SK-N-SH treated with all-trans-retinoic acid at 6 μM for 48 hours (cell line): ENCODE measurements at regions not wholly inside any gene's neighbourhood (a gene's known extent, or its start where the extent isn't known, plus 50 kb on each side); places are given as distances from the start of the nearest gene placed in this dataset.

Experiments used
- ATAC-seq: fragments of 200-7000 bp; cut with Tn5 transposase; 3 replicates; pipeline ENCODE4 v1.9.1; 2020; ENCODE audit warnings: mild to moderate bottlenecking, moderate library complexity
- ARNTL ChIP-seq: fragments of 450-650 bp; formaldehyde crosslinking; IDR thresholded peaks from 2 replicates; pipeline ENCODE4 v1.5.0; 2020; ENCODE audit warnings: low read depth, mild to moderate bottlenecking, moderate library complexity, borderline replicate concordance
- BACH2 ChIP-seq: fragments of 250-450 bp; sonication (Bioruptor Pico); IDR thresholded peaks from 2 replicates; pipeline ENCODE4 v1.9.0; 2021; ENCODE audit warnings: mild to moderate bottlenecking, borderline replicate concordance
- CREB5 ChIP-seq: fragments of 250-450 bp; sonication (Bioruptor Pico); IDR thresholded peaks from 2 replicates; pipeline ENCODE4 v1.5.1; 2020; ENCODE audit warnings: low read depth, mild to moderate bottlenecking, moderate library complexity
- CSDC2 ChIP-seq: fragments of 250-450 bp; sonication (Bioruptor Pico); IDR thresholded peaks from 2 replicates; pipeline ENCODE4 v1.5.0; 2020; ENCODE audit warnings: mild to moderate bottlenecking, moderate library complexity
- CSRNP3 ChIP-seq: fragments of 250-450 bp; sonication (Bioruptor Pico); IDR thresholded peaks from 2 replicates; pipeline ENCODE4 v1.5.1; 2021; ENCODE audit warnings: mild to moderate bottlenecking, moderate library complexity
- ESRRG ChIP-seq: fragments of 250-450 bp; sonication (Bioruptor Pico); IDR thresholded peaks from 2 replicates; pipeline ENCODE4 v1.6.1; 2021; ENCODE audit warnings: mild to moderate bottlenecking
- GLIS3 ChIP-seq: fragments of 250-450 bp; sonication (Bioruptor Pico); IDR thresholded peaks from 2 replicates; pipeline ENCODE4 v1.5.0; 2020; ENCODE audit warnings: mild to moderate bottlenecking, moderate library complexity
- ISL1 ChIP-seq: fragments of 250-450 bp; sonication (Bioruptor Pico); IDR thresholded peaks from 2 replicates; pipeline ENCODE4 v2.1.2; 2022; ENCODE audit warnings: mild to moderate bottlenecking, moderate library complexity
- OSR1 ChIP-seq: fragments of 250-450 bp; sonication (Bioruptor Pico); IDR thresholded peaks from 2 replicates; pipeline ENCODE4 v1.8.0; 2022; ENCODE audit warnings: moderate library complexity, mild to moderate bottlenecking, inconsistent platforms
- PATZ1 ChIP-seq: fragments of 250-450 bp; sonication (Bioruptor Pico); IDR thresholded peaks from 2 replicates; pipeline ENCODE4 v1.8.0; 2020; ENCODE audit warnings: mild to moderate bottlenecking, moderate library complexity, borderline replicate concordance
- POU6F1 ChIP-seq: fragments of 250-450 bp; sonication (Bioruptor Pico); IDR thresholded peaks from 2 replicates; pipeline ENCODE4 v1.8.0; 2021; ENCODE audit warnings: low read depth, mild to moderate bottlenecking, moderate library complexity, borderline replicate concordance
- PPARA ChIP-seq: fragments of 250-450 bp; sonication (Bioruptor Pico); IDR thresholded peaks from 2 replicates; pipeline ENCODE4 v1.5.0; 2020; ENCODE audit warnings: mild to moderate bottlenecking, borderline replicate concordance
- SNAI2 ChIP-seq: fragments of 250-450 bp; sonication (Bioruptor Pico); IDR thresholded peaks from 2 replicates; pipeline ENCODE4 v1.5.0; 2020; ENCODE audit warnings: mild to moderate bottlenecking, moderate library complexity
- TCF4 ChIP-seq: fragments of 250-450 bp; sonication (Bioruptor Pico); IDR thresholded peaks from 2 replicates; pipeline ENCODE4 v1.8.0; 2021; ENCODE audit warnings: mild to moderate bottlenecking, moderate library complexity, borderline replicate concordance
- TOX ChIP-seq: fragments of 250-450 bp; sonication (Bioruptor Pico); IDR thresholded peaks from 2 replicates; pipeline ENCODE4 v1.8.0; 2021; ENCODE audit warnings: mild to moderate bottlenecking, moderate library complexity, borderline replicate concordance
- TSHZ2 ChIP-seq: fragments of 250-450 bp; sonication (Bioruptor Pico); IDR thresholded peaks from 2 replicates; pipeline ENCODE4 v1.5.0; 2020; ENCODE audit warnings: mild to moderate bottlenecking, moderate library complexity
- ZC3H10 ChIP-seq: fragments of 250-450 bp; sonication (Bioruptor Pico); IDR thresholded peaks from 2 replicates; pipeline ENCODE4 v1.5.1; 2021; ENCODE audit warnings: mild to moderate bottlenecking, moderate library complexity
- ZFP3 ChIP-seq: fragments of 250-450 bp; sonication (Bioruptor Pico); IDR thresholded peaks from 2 replicates; pipeline ENCODE4 v1.5.0; 2020; ENCODE audit warnings: mild to moderate bottlenecking, moderate library complexity
- ZFP30 ChIP-seq: fragments of 450-650 bp; formaldehyde crosslinking; IDR thresholded peaks from 2 replicates; pipeline ENCODE4 v1.5.0; 2022; ENCODE audit warnings: mild to moderate bottlenecking, moderate library complexity
- ZNF565 ChIP-seq: fragments of 450-650 bp; formaldehyde crosslinking; conservative IDR thresholded peaks from 2 replicates; pipeline ENCODE4 v1.5.0; 2020; ENCODE audit warnings: low read depth, mild to moderate bottlenecking, moderate library complexity
- ZNF70 ChIP-seq: fragments of 450-650 bp; formaldehyde crosslinking; IDR thresholded peaks from 2 replicates; pipeline ENCODE4 v1.5.0; 2020; ENCODE audit warnings: mild to moderate bottlenecking, moderate library complexity
- ZNF8 ChIP-seq: fragments of 450-650 bp; formaldehyde crosslinking; IDR thresholded peaks from 2 replicates; pipeline ENCODE4 v1.5.0; 2020; ENCODE audit warnings: mild to moderate bottlenecking, moderate library complexity

GRCh38 chr7:131130324-131130723 is 197.4 kb upstream of the MKLN1 start (continued):
- TF ChIP-seq POU6F1 (CRISPR knock-in tag) (no peak), GLIS3 (no peak), ZFP3 (CRISPR knock-in tag) (no peak)

GRCh38 chr7:131131012-131131745 is 196.5 kb upstream of the MKLN1 start:
- TF ChIP-seq ZFP30 (CRISPR knock-in tag) (no peak), PPARA (CRISPR knock-in tag) (no peak), CSRNP3 (CRISPR knock-in tag) (no peak), TCF4 (CRISPR knock-in tag) (no peak), CREB5 (CRISPR knock-in tag) (no peak), ISL1 (CRISPR knock-in tag) (no peak), ZFP3 (CRISPR knock-in tag) (no peak), GLIS3 (no peak), TOX (CRISPR knock-in tag) (no peak), ZNF70 (CRISPR knock-in tag) (no peak), PATZ1 (CRISPR knock-in tag) (no peak), ZNF8 (no peak), ARNTL (no peak), ESRRG (CRISPR knock-in tag) (no peak), ZNF565 (CRISPR knock-in tag) (no peak)
- no peak for ATAC-seq

GRCh38 chr7:131131746-131132431 is 195.8 kb upstream of the MKLN1 start:
- no peak for ATAC-seq
- TF ChIP-seq TOX (CRISPR knock-in tag) (no peak), OSR1 (CRISPR knock-in tag) (no peak), CSRNP3 (CRISPR knock-in tag) (no peak), ESRRG (CRISPR knock-in tag) (no peak)

GRCh38 chr7:131139462-131139861 is 188.2 kb upstream of the MKLN1 start:
- ATAC-seq, result no peak

More at GRCh38 chr7:131139462-131139861, 188.2 kb upstream of the MKLN1 start:
- TF ChIP-seq BACH2 (no peak), ZFP3 (CRISPR knock-in tag) (no peak), TCF4 (CRISPR knock-in tag) (no peak), CSDC2 (no peak), SNAI2 (CRISPR knock-in tag) (no peak), ZC3H10 (no peak), TSHZ2 (no peak), ZNF70 (CRISPR knock-in tag) (no peak)
